ENCODE measurements at regions not wholly inside any gene's neighbourhood (a gene's known extent, or its start where the extent isn't known, plus 50 kb on each side); places are given as distances from the start of the nearest gene placed in this dataset.

GRCh38 chr10:130799532-130799931 is 512.0 kb downstream of the TCERG1L start:
- no peaks in the 10 kb centered on the region for H3K4me1 ChIP-seq (ENCODE audit: insufficient read depth, low read length)
- no peak overlapping the region for H4K5ac ChIP-seq (ENCODE audit: insufficient read length, low read depth, low read length)
- H3K4ac ChIP-seq (ENCODE audit: low read depth, low read length), result no peak overlapping the region
- H2AFZ ChIP-seq (ENCODE audit: low read length), result no peak overlapping the region
- no peak overlapping the region for H2BK5ac ChIP-seq (ENCODE audit: insufficient read length, low read length)
- H3K79me1 ChIP-seq (ENCODE audit: insufficient read depth, low read depth, low read length, poor library complexity, severe bottlenecking), result no peaks in the 10 kb centered on the region
- no peak overlapping the region for H3K56ac ChIP-seq (ENCODE audit: insufficient read length, low read depth, low read length)
- H3K79me2 ChIP-seq (ENCODE audit: insufficient read depth, low read length), result no peaks in the 10 kb centered on the region
- no peaks in the 10 kb centered on the region for H3K9me3 ChIP-seq (ENCODE audit: control insufficient read depth, low read depth, low read length)
- H2BK15ac ChIP-seq (ENCODE audit: low read depth, low read length), result no peak overlapping the region
- H4K20me1 ChIP-seq (ENCODE audit: control insufficient read depth, insufficient read depth, insufficient read length), result no peaks in the 10 kb centered on the region
- no peak overlapping the region for H3T11ph ChIP-seq (ENCODE audit: low read length)
- no peak overlapping the region for H2BK120ac ChIP-seq (ENCODE audit: low read depth, low read length, poor library complexity, severe bottlenecking)
- no peak overlapping the region for H4K91ac ChIP-seq (ENCODE audit: insufficient read length, low read depth, low read length)
- H4K8ac ChIP-seq (replicated peaks; ENCODE audit: insufficient read length, low read depth, low read length), result no peak overlapping the region
- peaks cover 0 to 4% of the 10 kb centered on the region in 2 experiments; a peak in 2 of 4 replicates for H3K4me1 Mint-ChIP-seq
- H3K4me3 Mint-ChIP-seq, result no peak overlapping the region
- no peak overlapping the region for H3K27ac Mint-ChIP-seq
- no peak overlapping the region for H3K23ac ChIP-seq (ENCODE audit: insufficient read length, low read depth, low read length)
- H3K23me2 ChIP-seq (ENCODE audit: insufficient read length, low read depth, low read length, poor library complexity, severe bottlenecking), result no peaks in the 10 kb centered on the region
- no peak overlapping the region for H3K27ac ChIP-seq (ENCODE audit: insufficient read length, low read depth, low read length)
- H2AK5ac ChIP-seq (ENCODE audit: insufficient read length, low read length), result no peak overlapping the region
- peaks cover 2% of the 10 kb centered on the region; the same call in 1 of the 2 replicates for H3K27me3 Mint-ChIP-seq (ENCODE audit: low read depth)
- no peak overlapping the region for H3K4me2 ChIP-seq (ENCODE audit: insufficient read depth, insufficient read length, low read length)
- no peak overlapping the region for H3K14ac ChIP-seq (ENCODE audit: insufficient read depth, low read length)
- H3K9ac ChIP-seq (ENCODE audit: extremely low read depth, insufficient read length, low read length), result no peak overlapping the region
- no peak overlapping the region for H2BK12ac ChIP-seq (ENCODE audit: insufficient read length, low read depth, low read length)
- H2BK20ac ChIP-seq (ENCODE audit: low read depth, low read length, poor library complexity, severe bottlenecking), result no peak overlapping the region
- H3K27me3 ChIP-seq (ENCODE audit: insufficient read depth, low read length), result no peaks in the 10 kb centered on the region
- DNase-seq, result no peak
- WGBS (ENCODE audit: extremely low coverage, insufficient read length, low lambda C conversion rate), result no CpG with 5 or more reads among the region's 6 CpGs
- no peak overlapping the region for H3K18ac ChIP-seq (ENCODE audit: insufficient read length, low read depth, low read length)
- TF ChIP-seq CTCF (conservative IDR thresholded peaks at IDR 0.05), result no peak
- no peaks in the 10 kb centered on the region for H3K9me3 Mint-ChIP-seq
- no peaks in the 10 kb centered on the region; a peak in 1 of 7 replicates for H3K36me3 Mint-ChIP-seq (ENCODE audit: insufficient read depth in 1 of 3, low read depth in 3 of 3)

All from H9 (cell line).